ENCODE measurements at regions not wholly inside any gene's neighbourhood (a gene's known extent, or its start where the extent isn't known, plus 50 kb on each side); places are given as distances from the start of the nearest gene placed in this dataset.

DNA sequence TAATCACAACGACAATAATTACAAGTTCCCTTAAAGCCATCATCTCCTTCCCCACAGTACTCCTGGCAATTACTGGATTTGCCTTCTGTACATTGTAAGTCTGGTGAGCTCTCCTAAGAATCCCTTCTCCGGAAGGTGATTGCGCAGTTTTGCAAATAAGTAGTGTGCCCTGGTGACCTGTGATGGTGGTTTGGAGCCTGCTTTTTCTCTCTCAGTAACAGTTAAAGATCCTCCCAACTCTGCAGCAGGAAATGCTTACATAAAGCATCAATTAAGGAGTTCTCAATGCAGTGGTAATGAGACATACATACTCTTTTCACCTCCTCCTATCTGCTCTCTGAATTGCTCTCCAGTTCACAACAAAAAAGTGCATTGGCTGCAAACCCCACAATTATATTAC lies 159.7 kb downstream of the SH2D1A start:
- TF ChIP-seq POLR2A (IDR thresholded peaks at IDR 0.05; ENCODE audit: low read depth, low read length) (no peak), POLR2AphosphoS5 (IDR thresholded peaks at IDR 0.05; ENCODE audit: low read depth, low read length) (no peak), TAF1 (IDR thresholded peaks at IDR 0.05; ENCODE audit: borderline replicate concordance, low read depth, low read length) (no peak)

Data from GM12892 (cell line).